ENCODE measurements at regions not wholly inside any gene's neighbourhood (a gene's known extent, or its start where the extent isn't known, plus 50 kb on each side); places are given as distances from the start of the nearest gene placed in this dataset.

DNA sequence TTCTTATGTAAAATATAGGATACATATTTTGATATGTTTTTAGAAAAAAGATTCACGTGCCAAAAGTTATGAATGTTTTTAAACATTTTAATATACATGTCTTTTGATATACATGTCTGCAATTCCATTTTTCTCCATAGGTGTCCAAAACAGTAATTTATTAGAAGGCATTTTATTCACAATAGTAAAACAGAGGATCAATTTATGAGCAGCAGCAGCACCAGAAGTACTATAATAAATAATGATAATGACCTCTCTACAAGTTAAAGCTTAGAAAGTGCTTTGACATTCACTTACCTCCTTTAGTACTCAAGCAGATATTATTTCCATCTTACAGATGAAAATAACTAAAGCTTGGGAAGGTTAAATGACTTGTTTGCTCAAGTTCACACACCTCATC, 96.7 kb upstream of the DBX1 start:
- H3K27me3 ChIP-seq (replicated peaks; ENCODE audit: insufficient read depth, low read depth, low read length, poor library complexity) = peaks cover 14% of the 10 kb centered on the region
- intact Hi-C loops (cut with micrococcal nuclease; ENCODE audit: unreplicated experiment) = no loop called here
- no peaks in the 10 kb centered on the region for H3K36me3 ChIP-seq (ENCODE audit: insufficient read depth, low read length, poor library complexity, severe bottlenecking)
- no TSS peak for BruUV-seq (replicated peaks)
- no peak overlapping the region for H3K27ac ChIP-seq (ENCODE audit: low read depth, low read length, poor library complexity, severe bottlenecking)
- TF ChIP-seq EZH2 (IDR thresholded peaks at IDR 0.05; ENCODE audit: borderline replicate concordance, low read depth, low read length, poor library complexity, severe bottlenecking) = no peak
- TF ChIP-seq, protein P1, sequence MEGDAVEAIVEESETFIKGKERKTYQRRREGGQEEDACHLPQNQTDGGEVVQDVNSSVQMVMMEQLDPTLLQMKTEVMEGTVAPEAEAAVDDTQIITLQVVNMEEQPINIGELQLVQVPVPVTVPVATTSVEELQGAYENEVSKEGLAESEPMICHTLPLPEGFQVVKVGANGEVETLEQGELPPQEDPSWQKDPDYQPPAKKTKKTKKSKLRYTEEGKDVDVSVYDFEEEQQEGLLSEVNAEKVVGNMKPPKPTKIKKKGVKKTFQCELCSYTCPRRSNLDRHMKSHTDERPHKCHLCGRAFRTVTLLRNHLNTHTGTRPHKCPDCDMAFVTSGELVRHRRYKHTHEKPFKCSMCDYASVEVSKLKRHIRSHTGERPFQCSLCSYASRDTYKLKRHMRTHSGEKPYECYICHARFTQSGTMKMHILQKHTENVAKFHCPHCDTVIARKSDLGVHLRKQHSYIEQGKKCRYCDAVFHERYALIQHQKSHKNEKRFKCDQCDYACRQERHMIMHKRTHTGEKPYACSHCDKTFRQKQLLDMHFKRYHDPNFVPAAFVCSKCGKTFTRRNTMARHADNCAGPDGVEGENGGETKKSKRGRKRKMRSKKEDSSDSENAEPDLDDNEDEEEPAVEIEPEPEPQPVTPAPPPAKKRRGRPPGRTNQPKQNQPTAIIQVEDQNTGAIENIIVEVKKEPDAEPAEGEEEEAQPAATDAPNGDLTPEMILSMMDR (conservative IDR thresholded peaks at IDR 0.05; ENCODE audit: low read depth, low read length) = no peak
- CTCF ChIA-PET = no interaction called here
- no peaks in the 10 kb centered on the region for H3K4me1 ChIP-seq (ENCODE audit: insufficient read depth, low read length, poor library complexity, severe bottlenecking)
- POLR2A ChIA-PET (ENCODE audit: low non-redundant PET) = no interaction called here
- no peaks in the 10 kb centered on the region for H3K9me3 ChIP-seq (ENCODE audit: low read depth, low read length, poor library complexity, severe bottlenecking)
- no peak for DNase-seq (ENCODE audit: low spot score)
- no peak overlapping the region for H3K4me3 ChIP-seq (ENCODE audit: low read depth, low read length, poor library complexity, severe bottlenecking)

DNA sequence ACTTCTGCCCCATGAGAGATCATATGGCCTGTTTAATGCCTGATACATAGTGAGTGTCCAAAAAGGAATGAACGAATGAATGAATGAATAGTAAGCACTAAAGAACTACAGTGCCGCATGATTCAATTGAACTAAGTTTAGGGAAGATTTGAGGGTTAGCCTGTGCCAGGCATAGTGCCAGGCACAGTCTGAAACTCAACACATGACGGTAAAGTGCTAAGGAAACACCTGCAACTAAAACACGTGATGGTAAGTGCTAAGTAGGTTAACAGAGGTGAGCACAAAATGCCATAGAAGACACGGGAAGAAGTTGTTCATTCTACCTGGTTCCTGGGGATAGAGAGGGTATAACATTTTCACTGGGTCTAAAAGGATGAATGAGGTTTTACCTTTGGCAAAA, 93.5 kb upstream of the DBX1 start:
- CTCF ChIA-PET = no interaction called here
- H3K27ac ChIP-seq (ENCODE audit: low read depth, low read length, poor library complexity, severe bottlenecking) = no peak overlapping the region
- H3K36me3 ChIP-seq (ENCODE audit: insufficient read depth, low read length, poor library complexity, severe bottlenecking) = no peaks in the 10 kb centered on the region
- POLR2A ChIA-PET (ENCODE audit: low non-redundant PET) = no interaction called here
- TF ChIP-seq, protein P1 (conservative IDR thresholded peaks at IDR 0.05; ENCODE audit: low read depth, low read length) = no peak
- no peak for TF ChIP-seq EZH2 (IDR thresholded peaks at IDR 0.05; ENCODE audit: borderline replicate concordance, low read depth, low read length, poor library complexity, severe bottlenecking)
- BruUV-seq (replicated peaks) = no TSS peak
- no peak overlapping the region for H3K4me3 ChIP-seq (ENCODE audit: low read depth, low read length, poor library complexity, severe bottlenecking)
- H3K27me3 ChIP-seq (replicated peaks; ENCODE audit: insufficient read depth, low read depth, low read length, poor library complexity) = peaks cover 10% of the 10 kb centered on the region
- intact Hi-C loops (cut with micrococcal nuclease; ENCODE audit: unreplicated experiment) = no loop called here
- DNase-seq (ENCODE audit: low spot score) = no peak
- H3K4me1 ChIP-seq (ENCODE audit: insufficient read depth, low read length, poor library complexity, severe bottlenecking) = no peaks in the 10 kb centered on the region
- no peaks in the 10 kb centered on the region for H3K9me3 ChIP-seq (ENCODE audit: low read depth, low read length, poor library complexity, severe bottlenecking)

DNA sequence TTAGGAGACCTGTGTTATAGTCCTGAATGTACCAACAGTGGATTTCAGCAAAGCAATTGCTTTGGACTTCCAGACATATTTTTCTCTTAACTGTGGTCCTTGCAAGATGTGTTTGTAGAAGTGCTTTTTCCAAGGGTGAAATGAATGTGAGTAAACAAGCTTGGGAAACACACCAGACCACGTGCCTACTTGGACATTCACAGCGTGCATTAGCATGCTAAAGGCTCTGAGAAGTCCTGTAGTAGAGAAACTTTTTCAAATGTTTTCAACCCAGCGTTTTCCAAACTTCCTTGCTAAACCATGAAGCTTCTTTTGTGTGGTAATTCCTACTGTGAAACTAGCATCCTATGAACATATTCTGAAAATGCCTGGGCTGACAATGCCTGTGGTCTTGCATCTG, 91.2 kb upstream of the DBX1 start:
- no TSS peak for BruUV-seq (replicated peaks)

More for the DNA sequence above, 91.2 kb upstream of the DBX1 start:
- no peak for TF ChIP-seq EZH2 (IDR thresholded peaks at IDR 0.05; ENCODE audit: borderline replicate concordance, low read depth, low read length, poor library complexity, severe bottlenecking)
- TF ChIP-seq, protein P1 (conservative IDR thresholded peaks at IDR 0.05; ENCODE audit: low read depth, low read length) = no peak
- no peak overlapping the region for H3K27ac ChIP-seq (ENCODE audit: low read depth, low read length, poor library complexity, severe bottlenecking)
- H3K4me1 ChIP-seq (ENCODE audit: insufficient read depth, low read length, poor library complexity, severe bottlenecking) = no peaks in the 10 kb centered on the region
- intact Hi-C loops (cut with micrococcal nuclease; ENCODE audit: unreplicated experiment) = no loop called here
- POLR2A ChIA-PET (ENCODE audit: low non-redundant PET) = no interaction called here
- H3K36me3 ChIP-seq (ENCODE audit: insufficient read depth, low read length, poor library complexity, severe bottlenecking) = no peaks in the 10 kb centered on the region
- no peak for DNase-seq (ENCODE audit: low spot score)
- H3K4me3 ChIP-seq (ENCODE audit: low read depth, low read length, poor library complexity, severe bottlenecking) = no peak overlapping the region
- H3K27me3 ChIP-seq (replicated peaks; ENCODE audit: insufficient read depth, low read depth, low read length, poor library complexity) = no peaks in the 10 kb centered on the region
- CTCF ChIA-PET = interaction anchor here (0.6 kb wide), 1 partner anchor 102 kb away, joined by 3 read pairs; no protein-coding TSS in a partner anchor
- H3K9me3 ChIP-seq (ENCODE audit: low read depth, low read length, poor library complexity, severe bottlenecking) = no peaks in the 10 kb centered on the region
